Spleen (tissue), 7 donors: ENCODE measurements at regions not wholly inside any gene's neighbourhood (a gene's known extent, or its start where the extent isn't known, plus 50 kb on each side); places are given as distances from the start of the nearest gene placed in this dataset.

Source experiments
- POLR2A ChIP-seq, 3 donors: fragments of 450-650 bp; IDR thresholded peaks; one replicate each; pipeline ENCODE4 v1.5.1; 2017; ENCODE audit warnings: antibody characterized with exemption in 3 of 3, mild to moderate bottlenecking in 1 of 3
- TF ChIP-seq, protein P1 (sequence below), 11 experiments: fragments of 200-600 bp in 7 of 11; fragments of 450-650 bp in 4 of 11; sonication (generic) in 4 of 11; IDR thresholded peaks in 8 of 11; conservative IDR thresholded peaks in 3 of 11; 1 replicate in 7 of 11; 2 replicates in 4 of 11; pipeline versions ENCODE4 v1.4.0 to v1.8.0; 2016 to 2021; ENCODE audit warnings: antibody characterized with exemption in 11 of 11, inconsistent platforms in 4 of 11, mild to moderate bottlenecking in 1 of 11
- donor health status: DM: no; HTN: no; CAD: no; lungs with moderate emphysema.
- donor health status: DM: no; HTN: no; CAD: no.
- donor health status: DM: no; HTN: no; CAD: no.

DNA sequence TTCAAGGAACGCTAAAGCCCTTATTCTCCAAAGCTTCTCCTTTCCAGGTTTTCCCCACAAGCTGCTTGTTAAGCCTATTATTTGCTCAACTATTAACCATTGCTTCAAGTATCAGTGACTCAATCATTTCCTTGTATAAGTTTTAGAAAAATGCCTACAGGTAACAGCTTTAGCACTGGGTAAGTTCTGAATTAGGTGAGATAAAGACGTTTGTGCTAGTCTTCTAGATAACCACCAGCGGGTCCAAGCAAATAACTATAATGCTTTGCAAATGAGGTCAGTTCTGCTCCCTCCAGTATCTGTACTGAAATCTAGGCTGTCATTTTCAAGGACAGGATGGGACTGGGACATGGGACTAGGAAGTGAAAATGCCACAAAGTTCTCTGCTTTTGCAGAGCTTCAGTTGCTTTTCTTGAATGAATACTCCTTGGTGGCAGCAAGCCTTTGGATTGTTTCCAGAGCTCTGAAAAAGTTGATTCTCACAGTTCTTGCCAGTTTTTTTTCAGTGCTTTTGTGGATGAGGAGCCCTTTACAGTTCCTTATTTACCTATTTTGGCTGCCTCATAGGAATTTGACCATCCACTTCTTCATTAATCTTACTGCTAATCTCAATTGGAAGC is 1487.7 kb downstream of the EFNB2 start:
- TF ChIP-seq, protein P1, sequence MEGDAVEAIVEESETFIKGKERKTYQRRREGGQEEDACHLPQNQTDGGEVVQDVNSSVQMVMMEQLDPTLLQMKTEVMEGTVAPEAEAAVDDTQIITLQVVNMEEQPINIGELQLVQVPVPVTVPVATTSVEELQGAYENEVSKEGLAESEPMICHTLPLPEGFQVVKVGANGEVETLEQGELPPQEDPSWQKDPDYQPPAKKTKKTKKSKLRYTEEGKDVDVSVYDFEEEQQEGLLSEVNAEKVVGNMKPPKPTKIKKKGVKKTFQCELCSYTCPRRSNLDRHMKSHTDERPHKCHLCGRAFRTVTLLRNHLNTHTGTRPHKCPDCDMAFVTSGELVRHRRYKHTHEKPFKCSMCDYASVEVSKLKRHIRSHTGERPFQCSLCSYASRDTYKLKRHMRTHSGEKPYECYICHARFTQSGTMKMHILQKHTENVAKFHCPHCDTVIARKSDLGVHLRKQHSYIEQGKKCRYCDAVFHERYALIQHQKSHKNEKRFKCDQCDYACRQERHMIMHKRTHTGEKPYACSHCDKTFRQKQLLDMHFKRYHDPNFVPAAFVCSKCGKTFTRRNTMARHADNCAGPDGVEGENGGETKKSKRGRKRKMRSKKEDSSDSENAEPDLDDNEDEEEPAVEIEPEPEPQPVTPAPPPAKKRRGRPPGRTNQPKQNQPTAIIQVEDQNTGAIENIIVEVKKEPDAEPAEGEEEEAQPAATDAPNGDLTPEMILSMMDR (IDR thresholded peaks at IDR 0.05 in 8 of 11, conservative IDR thresholded peaks at IDR 0.05 in 3 of 11), result no peak
- no peak for TF ChIP-seq POLR2A (IDR thresholded peaks at IDR 0.05)
